HG02623 (cell line): ENCODE measurements at regions not wholly inside any gene's neighbourhood (a gene's known extent, or its start where the extent isn't known, plus 50 kb on each side); places are given as distances from the start of the nearest gene placed in this dataset.

Experiments used
- ATAC-seq: cut with Tn5 transposase; IDR thresholded peaks from one replicate; pipeline ENCODE4 v1.9.1; 2021; ENCODE audit warnings: moderate library complexity; ENCODE audit not compliant: unreplicated experiment

DNA sequence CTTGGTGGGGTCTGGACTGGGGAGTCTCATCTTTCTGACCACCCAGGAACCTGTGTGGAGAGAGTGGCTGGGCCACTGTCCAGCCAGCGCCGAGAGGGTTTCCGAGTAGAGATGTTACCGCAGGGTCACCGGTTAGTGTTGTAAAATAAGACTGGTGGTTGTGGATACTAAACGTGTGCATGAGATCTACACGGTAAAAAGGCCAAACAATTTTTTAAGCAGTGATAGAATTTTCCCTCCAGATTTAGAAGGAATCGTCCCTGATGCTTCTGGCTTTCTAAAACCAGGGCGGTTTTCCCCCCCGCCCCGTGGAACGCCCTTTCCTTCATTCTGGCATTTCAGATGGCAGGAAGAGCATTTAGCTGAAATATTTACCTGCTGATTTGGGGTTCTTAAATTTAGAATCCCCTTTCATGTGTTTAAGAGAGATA lies 72.6 kb upstream of the PPARA start:
- ATAC-seq: no peak

DNA sequence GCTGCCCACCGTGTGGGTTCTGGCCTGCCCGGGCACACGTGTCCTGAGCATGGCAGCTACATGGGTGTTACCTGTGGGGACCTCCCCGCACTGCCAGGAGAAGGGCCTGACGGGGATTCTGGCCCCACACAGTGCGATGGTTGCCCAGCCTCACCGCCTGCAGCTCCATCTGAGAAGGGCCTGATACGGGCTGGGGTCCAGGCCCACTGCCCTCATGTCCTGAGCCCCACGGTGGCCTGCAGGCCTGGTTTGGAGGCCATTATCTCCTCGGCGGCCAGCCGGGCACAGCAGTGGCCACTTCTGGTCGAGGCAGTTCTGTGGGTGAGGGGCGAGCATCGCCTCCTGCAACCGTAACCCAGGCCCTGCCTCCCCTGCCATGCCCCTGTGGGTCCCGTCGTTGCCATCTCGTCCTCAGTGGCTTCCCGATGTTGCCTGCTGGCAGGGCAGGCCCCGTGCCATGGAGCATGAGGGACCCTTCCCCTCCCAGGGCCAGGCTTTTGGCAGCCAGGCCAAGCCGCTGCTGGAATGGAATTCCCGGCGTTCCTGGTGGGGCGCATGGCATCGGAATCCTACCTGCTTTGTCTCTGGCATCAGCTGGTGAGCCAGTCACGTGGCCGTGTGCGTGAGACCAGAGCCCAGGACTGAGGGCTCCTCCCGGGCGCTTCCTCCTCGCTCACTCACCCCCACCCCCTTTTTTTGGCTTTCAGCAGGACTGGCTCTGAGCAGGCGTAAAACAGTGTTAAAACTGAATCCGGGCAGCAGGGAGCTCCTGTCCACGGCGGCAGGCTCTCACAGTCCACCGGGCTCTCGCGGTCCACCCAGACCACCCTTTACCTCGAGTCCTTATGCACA lies 71.9 kb upstream of the PPARA start:
- ATAC-seq: no peak

DNA sequence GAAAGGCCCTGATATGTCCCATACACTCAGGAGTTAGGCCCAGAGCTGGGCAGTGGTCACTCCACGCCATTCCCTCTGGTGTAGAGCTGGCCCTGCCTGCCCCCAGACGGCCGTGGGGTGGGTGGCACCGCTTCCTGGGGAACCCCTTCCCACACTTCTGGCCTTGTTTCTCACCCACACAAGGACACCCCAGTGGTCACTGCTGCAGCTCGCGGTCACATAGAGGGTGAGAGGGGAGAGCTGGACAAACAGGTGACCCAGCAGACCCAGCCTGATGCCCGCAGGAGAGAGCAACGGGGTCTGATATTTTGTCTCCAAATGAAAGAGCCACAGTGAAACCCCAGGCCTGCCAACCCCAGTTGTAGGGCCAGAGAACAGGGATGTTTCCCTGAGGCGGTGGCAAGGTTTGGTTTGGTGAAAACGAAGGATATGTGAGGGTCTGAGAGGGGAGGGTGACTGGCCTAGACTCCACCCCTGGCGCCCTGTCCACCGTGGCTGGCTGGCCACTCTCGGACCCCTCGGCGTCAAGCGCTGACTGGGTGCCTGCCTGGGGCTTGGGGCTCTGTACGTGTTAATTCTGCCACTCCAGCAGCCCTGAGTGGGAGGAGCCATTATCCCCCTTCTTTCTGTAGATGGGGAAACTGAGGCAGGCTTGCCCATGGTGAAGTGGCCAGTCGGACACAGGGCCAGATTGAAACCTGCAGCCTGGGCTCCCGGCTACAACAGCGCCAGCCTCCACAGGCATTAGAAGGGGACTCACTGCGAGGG lies 71.0 kb upstream of the PPARA start:
- ATAC-seq: no peak

DNA sequence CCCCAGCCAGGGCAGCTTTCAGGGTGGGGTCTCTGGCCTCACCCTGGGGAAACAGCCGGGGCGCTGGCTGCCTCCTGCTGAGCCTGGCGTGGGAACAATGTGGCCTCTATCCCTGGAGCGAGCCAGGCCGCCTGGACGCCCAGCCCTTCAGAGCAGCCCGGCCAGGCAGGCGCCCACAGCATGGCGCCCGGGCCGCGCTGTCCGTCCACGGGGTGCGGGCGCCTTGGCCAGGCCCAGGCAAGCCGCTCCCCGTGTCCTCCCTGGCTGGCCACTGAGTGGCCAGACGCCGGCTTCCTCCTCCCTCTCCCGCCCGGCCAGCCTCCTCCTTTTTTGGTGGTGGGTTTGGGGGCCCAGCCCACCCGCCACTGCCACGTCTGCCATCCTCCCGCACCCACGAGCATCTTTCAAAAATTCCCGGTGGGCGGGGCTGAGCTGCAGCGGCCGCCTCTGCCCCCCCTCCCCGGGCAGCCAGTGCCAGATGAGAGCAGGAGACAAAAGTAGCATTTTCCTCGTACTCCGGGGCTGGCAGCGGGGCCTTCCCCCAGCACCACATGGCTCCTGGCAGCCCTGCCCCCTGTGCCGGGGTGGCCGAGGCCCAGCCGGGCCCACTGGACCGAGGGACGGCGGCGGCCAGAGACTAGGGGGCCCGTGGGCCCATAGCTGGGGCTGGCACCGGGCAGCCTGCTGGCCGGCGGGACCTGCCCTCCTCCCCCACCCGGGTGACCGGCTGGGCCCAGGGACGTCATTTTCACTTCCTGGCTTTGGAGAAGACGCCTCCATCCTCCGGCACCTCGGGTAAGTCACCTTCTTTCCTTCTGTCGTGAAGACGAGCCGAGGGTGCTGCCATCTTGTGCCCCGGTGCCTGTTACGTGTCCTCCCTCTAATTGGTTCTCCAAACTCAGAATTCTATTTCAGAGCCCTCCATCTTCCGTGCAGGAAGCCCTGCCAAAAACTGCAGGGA lies 70.2 kb upstream of the PPARA start:
- ATAC-seq: no peak

GRCh38 chr22:46081036-46081830 lies 69.1 kb upstream of the PPARA start:
- ATAC-seq: no peak

- no peak for ATAC-seq
Observed at GRCh38 chr22:46081831-46082210, 68.5 kb upstream of the PPARA start.

- no peak for ATAC-seq
Observed at GRCh38 chr22:46082633-46083032, 67.7 kb upstream of the PPARA start.

- ATAC-seq: no peak
Observed at GRCh38 chr22:46083383-46084350, 66.7 kb upstream of the PPARA start.

DNA sequence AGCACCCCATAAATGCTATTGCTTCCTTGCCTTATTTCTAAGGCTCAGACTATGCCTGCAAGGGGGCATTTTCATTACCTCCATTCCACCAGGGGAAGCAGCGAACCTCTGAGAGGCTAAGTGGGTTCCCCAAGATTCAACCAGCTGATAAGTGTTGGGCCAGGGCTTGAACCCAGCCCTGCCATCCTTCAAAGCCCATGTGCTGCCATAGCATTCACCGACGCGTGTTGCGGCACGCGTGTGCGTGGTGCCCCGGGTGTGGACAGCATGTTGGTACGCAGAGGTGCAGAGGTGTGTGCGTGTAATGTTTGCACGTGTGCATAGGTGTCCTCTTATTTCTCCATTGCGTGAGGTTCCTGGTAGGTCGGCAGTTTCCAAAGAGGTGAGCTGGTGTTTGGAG lies 66.0 kb upstream of the PPARA start:
- no peak for ATAC-seq

- ATAC-seq: no peak
Observed at GRCh38 chr22:46084943-46085827, 65.1 kb upstream of the PPARA start.

- no peak for ATAC-seq
Observed at GRCh38 chr22:46085828-46086576, 64.3 kb upstream of the PPARA start.

GRCh38 chr22:46086577-46087335 lies 63.6 kb upstream of the PPARA start:
- ATAC-seq: no peak

GRCh38 chr22:46087336-46087690 lies 63.0 kb upstream of the PPARA start:
- no peak for ATAC-seq

DNA sequence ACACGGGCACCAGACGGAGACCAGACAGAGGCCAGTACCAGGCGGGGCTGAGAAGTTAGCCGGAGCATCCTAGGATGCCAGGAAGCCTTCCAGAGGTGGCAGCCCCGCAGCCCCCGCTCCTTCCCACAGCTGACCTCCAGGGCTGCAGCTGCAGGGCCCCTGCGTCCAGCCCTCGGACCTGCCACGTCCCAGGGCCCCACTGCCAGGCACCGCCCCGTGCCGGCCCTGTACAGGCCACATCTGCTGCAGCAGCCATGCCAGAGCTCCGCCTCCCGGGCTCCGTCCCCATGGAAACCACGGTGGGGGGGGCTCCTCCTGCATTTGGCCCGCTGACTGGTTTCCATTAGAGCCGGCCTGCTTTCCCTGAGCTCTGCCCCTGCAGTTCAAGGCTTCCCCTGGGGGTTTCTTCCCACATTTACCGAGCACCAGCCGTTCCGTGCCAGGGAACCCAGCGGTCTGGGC lies 62.5 kb upstream of the PPARA start:
- no peak for ATAC-seq

DNA sequence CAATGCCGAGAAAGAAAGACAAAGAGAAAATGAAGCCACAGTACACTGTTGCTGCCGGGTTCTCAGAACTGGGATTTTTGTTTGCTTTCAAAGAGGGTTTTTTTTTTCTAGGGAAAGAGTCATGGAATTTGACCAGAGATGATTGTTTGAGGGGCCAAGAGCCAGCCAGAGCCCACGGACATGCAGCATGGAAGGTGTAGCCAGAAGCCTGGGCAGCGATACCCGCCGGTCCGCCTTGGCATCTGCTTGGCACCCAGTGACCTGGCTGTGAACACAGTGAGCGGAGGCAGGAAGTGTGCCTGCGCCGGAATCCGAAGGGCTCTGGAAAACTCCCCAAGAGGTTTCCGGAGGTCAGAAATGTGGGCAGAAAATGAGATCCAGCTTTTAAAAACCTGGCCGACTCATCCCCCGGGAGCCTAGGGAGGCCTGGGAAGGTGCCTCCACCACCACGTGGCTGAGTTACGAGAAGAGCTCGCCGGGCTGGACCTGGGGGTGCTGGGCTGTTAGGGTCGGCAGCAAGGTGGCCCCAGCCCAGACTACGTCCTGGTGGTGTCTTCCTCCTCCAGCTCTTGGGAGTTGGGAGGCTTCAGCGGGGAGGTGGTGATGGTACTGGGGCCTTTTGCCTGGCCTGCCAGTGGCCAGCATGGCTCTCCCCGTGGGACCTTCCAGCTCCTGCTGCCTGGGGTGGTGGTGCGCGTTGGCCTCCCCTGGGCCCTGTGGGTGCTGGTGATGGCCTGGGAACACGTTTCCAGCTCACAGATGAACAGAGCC lies 61.6 kb upstream of the PPARA start:
- ATAC-seq: no peak
